HL-60 (cell line): ENCODE measurements at regions not wholly inside any gene's neighbourhood (a gene's known extent, or its start where the extent isn't known, plus 50 kb on each side); places are given as distances from the start of the nearest gene placed in this dataset.

ENCODE experiments used
- DNase-seq, 2 experiments: peaks; one replicate each; pipeline ENCODE4 v3.0.0-alpha.2; 2010 to 2020; ENCODE audit warnings: low read depth in 1 of 2, low spot score in 1 of 2
- H3K27ac ChIP-seq: fragments of 250-450 bp; sonication (Bioruptor Pico); replicated peaks from 2 replicates; pipeline ENCODE4 v1.5.1; 2020; ENCODE audit warnings: mild to moderate bottlenecking, moderate library complexity
- H3K27me3 ChIP-seq: fragments of 250-450 bp; sonication (Bioruptor Pico); 2 replicates; pipeline ENCODE4 v1.5.1; 2021; ENCODE audit warnings: mild to moderate bottlenecking, moderate library complexity; ENCODE audit not compliant: insufficient read depth, poor library complexity, severe bottlenecking
- H3K4me3 ChIP-seq: replicated peaks from 2 replicates; pipeline ENCODE4 v1.5.1; 2011; ENCODE audit warnings: mild to moderate bottlenecking, control low read depth, low read length; ENCODE audit not compliant: insufficient read depth
- CTCF ChIP-seq: IDR thresholded peaks from one replicate; pipeline ENCODE4 v1.5.1; 2011; ENCODE audit warnings: low read length, control low read depth, inconsistent platforms; ENCODE audit not compliant: insufficient read depth
- GABPA ChIP-seq: IDR thresholded peaks from 2 replicates; pipeline ENCODE4 v1.6.1; 2012; ENCODE audit warnings: low read depth
- POLR2AphosphoS5 ChIP-seq: IDR thresholded peaks from 2 replicates; pipeline ENCODE4 v1.6.1; 2012; ENCODE audit warnings: low read depth
- REST ChIP-seq: IDR thresholded peaks from 2 replicates; pipeline ENCODE4 v1.6.1; 2012; ENCODE audit warnings: low read depth; ENCODE audit not compliant: insufficient replicate concordance
- SPI1 ChIP-seq: IDR thresholded peaks from 2 replicates; pipeline ENCODE4 v1.6.1; 2012; ENCODE audit warnings: low read depth, mild to moderate bottlenecking, borderline replicate concordance

GRCh38 chr1:222955964-222956363, 141.1 kb downstream of the DISP1 start:
- Histone ChIP-seq H3K27me3 (no peaks in the 10 kb centered on the region), H3K4me3 (no peak overlapping the region), H3K27ac (no peak overlapping the region)
- no peak for TF ChIP-seq POLR2AphosphoS5
- TF ChIP-seq REST: no peak
- TF ChIP-seq CTCF: no peak
- no peak for TF ChIP-seq SPI1
- TF ChIP-seq GABPA: no peak
- DNase-seq: no peak

GRCh38 chr1:222956601-222957000, 141.8 kb downstream of the DISP1 start:
- no peak for TF ChIP-seq CTCF
- no peak for TF ChIP-seq REST
- no peak for TF ChIP-seq POLR2AphosphoS5
- TF ChIP-seq SPI1: no peak
- no peak for TF ChIP-seq GABPA
- DNase-seq: no peak
- Histone ChIP-seq H3K4me3 (no peak overlapping the region), H3K27me3 (no peaks in the 10 kb centered on the region), H3K27ac (no peak overlapping the region)

- no peak for DNase-seq
- H3K4me3 ChIP-seq: no peak overlapping the region
- TF ChIP-seq REST (no peak), GABPA (no peak), CTCF (no peak), SPI1 (no peak), POLR2AphosphoS5 (no peak)
- no peak overlapping the region for H3K27ac ChIP-seq
- no peaks in the 10 kb centered on the region for H3K27me3 ChIP-seq
These were observed 152.8 kb downstream of the DISP1 start for GRCh38 chr1:222967466-222968240.
